Stimulated activated naive CD4-positive, alpha-beta T cell (primary cell): ENCODE measurements at regions not wholly inside any gene's neighbourhood (a gene's known extent, or its start where the extent isn't known, plus 50 kb on each side); places are given as distances from the start of the nearest gene placed in this dataset.

Experiments
- DNase-seq, 6 experiments: peaks; one replicate each; lab custom pipeline; 2025; lab: John Stamatoyannopoulos, UW

DNA sequence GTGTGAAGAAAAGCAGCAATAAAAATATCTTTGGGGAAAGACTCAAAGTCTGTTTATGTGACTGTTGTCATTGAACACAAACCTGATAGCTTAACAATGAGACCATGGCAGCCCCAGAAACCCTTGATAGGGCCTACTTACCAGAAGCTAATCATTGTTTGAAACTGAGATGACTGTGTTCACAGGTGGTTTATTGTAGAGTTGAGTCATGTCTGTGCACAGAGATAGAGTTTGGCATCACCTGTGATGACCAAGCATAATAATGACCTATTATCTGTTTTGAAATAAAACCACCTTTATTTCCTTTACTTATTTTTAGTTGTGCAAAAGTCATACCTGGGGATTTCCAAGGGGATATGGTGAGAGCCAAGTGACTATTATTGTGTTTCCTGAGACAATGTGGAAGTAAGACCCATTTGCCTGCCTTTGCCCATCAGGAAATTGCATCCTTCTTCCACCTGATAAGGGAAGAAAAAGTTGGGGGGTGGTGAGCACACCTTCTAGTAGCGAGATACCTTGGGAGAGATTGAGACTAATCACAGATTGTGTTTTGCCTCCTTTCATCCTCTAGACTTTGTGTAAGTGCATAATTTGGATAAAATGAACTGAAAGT, 456.9 kb upstream of the JAG1 start:
- no peak for DNase-seq

DNA sequence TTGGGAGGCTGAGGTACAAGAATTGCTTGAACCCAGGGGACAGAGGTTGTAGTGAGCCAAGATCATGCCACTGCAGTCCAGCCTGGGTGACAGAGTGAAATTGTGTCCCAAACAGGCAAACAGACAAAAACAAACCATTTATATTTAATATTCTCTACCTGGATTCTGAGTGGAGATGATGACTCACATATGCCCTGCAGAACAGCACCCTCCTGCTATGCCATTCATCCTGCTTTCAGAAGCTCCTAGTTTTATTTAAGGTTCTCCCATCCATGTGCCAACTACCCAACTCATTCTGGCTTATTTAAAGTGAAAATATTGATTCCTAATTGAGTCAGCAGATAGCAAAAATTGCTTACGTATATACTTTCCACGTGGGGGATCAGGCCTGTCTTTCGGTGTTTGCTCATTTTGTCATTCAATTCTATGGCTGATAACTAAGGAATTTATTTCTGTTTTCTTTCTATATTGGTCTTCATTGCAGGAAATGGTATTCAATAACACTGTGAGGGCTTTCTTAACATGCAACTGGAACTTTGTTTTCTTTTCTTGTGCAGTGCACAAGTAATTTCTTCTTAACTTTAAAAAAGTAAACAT, 459.1 kb upstream of the JAG1 start:
- no peak for DNase-seq

DNA sequence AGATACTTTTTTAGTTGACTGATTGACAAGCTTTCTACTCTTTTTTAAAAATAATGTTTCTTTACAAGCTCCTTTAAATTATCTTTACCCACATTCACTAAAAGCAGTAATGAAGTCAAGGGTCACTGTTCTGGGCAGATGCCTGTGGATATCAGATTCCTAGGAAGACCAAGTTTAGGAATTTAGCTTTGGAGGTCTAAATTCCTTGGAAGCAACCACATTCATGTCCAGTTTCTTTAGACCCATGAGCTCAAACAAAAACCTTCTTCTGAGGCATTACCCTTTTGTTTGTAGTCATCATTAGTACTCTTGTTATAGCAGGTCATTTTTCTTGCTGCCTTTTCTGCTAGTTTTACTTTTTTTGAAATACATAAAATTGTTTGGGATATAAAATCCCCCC, 462.9 kb upstream of the JAG1 start:
- DNase-seq, result no peak

DNA sequence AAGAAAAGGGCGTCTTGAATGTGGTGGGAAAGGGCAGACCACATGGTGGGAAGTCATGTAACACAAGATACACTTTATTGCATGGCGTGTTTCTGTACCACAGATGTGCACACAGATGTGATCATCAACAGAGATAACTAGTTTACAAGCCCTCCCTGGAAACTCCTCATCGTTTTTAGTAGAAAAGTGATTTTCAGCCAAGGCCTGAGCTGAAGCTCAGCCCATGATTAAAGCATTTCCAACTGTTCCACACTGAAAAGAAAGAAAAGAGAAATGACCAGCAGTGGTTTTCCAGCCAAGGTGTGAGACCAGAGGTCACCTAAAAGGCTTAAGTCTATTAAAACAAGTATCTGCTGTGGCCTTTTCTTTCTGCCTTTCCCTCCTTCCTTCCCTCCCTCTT, 463.9 kb upstream of the JAG1 start:
- DNase-seq, result no peak

DNA sequence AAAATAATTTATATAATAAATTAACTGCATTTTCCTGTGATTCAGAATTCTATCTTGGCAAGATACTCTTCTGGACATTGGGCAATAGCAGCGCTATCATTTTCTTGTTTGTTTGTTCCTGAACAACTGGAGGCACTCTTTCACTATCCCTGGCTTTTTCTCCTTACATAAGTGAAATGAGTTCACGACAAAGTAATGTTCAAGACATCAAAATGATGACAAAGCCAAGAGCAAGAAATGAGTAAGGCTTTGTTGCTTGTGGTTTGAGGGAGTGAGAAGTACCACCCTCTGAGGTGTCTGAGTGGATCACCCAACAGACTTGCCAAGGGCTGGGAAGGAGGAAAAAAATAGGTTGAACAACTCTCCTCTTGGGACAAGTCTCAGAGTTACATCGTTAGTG, 466.6 kb upstream of the JAG1 start:
- DNase-seq, result no peak

DNA sequence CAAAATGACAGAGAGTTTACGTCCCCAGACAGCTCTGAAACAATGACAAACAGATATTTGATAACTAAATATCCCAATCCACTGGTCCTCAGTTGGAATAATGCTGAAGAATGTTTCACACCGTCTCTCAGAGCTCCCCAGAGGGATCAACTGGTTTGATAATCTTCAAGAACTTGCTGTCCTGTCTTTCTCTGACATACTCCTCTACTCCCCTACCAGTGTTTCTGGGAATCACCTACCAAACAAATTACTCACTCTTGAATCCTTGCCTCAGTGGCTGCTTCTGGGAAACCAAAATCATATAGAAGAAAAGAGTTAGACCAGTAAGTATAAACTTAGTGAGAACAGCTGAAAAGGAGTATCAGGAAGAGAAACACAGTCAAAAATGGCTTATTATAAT, 469.7 kb upstream of the JAG1 start:
- no peak for DNase-seq

DNA sequence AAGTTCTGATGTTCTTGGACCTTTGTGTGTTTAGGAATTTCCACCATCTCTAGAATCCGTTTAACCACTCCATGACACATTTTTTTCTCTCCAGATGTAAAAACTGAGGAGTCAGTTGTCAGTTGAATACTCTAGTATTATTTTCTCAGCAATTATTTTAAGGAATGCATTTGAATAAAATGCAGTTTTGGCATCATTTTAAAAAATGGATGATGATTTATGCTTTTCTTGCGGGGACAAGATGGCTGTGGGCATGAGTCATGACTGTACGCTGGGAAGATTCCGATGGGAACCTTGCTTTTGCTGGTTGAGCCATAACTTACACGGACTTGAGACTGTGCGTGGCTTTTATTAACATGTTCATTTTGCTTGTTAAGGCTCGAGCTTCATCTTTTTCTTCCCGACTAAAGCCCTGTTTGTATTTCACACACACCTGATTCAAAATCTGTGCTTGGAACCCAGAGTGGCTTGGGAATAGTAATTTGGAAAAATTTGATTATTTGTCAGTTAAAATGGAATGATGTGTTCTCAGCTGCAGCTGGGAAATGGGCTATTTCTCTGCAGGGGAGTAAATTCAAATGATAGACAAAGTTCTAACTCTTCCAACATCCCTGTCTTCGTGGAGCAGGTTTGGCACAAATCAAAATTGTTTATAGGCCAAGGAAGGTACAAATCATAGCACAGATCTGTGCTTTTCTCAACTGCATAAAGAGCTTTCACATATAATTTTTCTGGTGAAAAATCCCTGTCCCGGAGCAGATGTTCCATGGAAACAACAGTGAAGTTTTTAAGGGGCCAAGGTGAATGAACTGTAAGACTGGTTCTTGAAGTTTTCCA, 470.5 kb upstream of the JAG1 start:
- no peak for DNase-seq

DNA sequence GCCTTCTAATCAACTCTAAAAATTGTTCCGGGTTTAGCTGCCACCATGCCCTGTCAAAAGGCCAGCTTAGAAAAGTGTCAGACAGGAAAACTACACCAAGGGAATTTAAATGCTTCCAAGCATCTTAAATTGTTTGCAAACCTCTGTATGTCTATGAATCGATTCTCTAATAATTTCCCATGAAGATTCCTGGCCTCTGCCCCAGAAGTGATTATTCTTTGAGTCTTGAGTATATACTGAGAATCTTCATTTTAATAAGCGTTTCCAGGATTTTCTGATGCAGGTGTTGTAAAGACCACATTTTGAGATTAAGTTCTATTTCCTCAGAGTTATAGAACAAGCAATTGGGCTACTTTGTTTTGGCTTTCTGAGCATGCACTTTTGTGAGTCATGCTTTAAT, 471.8 kb upstream of the JAG1 start:
- DNase-seq, result no peak

DNA sequence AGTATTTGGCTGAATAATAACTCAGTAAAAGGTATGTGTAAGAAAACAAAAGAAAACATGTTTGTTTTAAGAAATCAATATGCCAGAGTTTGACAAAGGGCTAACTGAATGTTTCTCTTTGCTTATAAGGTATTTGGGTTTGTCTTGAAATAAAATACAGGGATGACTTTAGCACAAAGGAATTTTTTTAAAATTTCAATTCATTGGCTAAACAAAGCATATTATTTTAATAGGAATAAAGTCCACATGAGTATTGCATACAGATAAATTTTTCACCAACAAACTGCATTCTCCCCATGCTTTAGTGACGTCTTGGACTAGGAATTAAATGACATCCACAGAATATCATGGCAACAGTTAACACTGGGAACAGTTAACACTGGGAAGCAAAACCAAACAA, 480.0 kb upstream of the JAG1 start:
- no peak for DNase-seq

DNA sequence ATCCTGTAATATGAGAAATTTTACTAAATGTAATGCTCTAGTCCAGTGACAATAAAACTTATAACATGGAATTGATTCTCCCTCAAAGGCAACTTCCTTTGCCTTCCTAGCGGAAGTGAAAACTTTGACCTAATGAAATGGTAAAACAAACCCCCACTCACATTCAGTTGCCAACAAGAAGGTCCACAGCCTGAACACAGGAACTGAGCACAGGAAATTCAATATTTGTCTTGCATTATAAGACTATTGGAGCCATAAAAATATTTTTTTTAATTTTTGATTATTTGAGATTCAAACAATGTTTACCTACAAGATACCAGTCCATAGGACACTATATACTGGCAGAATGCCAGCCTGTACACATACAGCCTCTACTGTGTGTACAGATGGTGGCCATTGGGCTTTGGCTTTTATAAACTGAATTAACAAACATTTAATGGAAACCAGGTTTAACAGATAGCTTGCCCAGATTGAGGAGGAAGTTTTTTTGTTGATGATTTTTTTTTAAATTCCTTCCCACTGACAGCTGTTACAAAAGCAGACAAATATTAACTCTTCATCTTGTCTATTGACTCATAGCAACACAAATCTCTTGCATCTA, 481.5 kb upstream of the JAG1 start:
- no peak for DNase-seq

DNA sequence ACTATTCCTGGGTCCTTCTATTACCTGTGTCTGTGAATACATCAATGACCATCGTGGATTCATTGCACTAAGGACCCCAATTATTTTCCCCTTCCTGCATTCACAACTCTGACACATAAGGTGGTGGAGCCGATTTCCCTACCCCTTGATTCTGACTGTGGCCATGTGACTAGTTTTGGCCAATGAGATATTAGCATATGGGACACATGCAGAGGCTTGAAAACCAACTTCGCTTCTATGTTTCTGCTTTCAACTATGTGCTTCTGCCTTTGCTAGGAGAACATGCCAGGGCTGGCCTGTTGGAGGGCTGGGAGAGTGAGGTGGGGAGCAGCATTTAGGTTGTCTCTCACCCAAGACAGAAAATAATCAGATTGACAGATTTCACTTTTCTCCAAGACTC, 483.1 kb upstream of the JAG1 start:
- DNase-seq, result no peak

DNA sequence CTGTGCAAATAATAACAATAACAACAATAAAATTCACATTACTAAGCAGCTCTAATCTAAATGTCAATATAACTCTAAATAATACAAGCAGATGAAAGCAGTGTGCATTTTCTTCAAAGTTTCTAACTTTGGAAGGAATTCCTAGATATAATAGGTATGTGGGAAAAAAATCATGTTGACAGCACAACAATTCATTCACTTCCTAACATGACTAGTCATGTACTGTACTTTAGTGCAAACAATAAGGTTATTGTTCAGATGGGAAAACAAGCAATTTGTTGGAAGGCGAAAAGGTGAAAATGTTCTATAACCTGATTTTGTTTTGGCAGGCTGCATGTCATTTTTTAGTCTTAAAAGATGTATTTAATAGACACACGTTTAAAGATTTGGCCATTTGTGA, 484.3 kb upstream of the JAG1 start:
- DNase-seq, result no peak

DNA sequence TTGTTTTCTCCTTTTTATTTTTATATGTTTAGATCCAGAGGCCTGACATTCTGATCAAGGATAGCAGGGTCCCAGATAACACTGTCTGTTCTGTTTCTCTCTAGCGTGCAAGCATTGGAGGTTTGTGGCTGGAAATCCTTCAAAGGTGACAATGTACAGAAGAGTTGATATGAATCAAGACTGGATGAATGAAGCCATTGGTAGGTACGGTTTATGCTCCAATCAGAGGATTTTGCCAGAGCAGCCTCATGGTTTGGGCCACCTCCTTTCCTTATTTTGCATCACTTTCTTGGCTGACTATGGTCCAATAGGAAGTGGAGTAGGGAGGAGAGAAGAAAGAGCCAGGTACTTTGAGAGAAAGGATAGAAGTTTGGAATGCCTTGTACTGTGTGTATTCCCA, 484.8 kb upstream of the JAG1 start:
- no peak for DNase-seq

DNA sequence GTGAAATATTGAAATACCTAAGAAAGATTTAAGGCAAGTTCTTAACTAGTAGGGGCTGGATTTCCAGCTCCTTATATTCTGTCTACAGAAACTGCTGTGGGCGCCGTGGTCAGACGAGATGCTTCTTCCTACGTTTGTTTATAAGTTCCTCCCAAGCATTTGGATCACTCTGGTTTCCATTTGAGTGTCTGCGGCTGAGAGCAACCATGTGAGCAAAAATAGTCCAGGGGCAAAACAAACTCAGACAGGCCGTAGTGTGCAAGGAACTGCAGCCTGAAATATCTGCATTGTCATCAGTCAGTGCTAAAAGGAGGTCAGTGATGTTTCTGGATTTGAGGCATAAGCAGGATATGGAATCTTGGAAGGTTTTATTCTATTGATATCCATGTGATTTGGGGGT, 485.9 kb upstream of the JAG1 start:
- no peak for DNase-seq

DNA sequence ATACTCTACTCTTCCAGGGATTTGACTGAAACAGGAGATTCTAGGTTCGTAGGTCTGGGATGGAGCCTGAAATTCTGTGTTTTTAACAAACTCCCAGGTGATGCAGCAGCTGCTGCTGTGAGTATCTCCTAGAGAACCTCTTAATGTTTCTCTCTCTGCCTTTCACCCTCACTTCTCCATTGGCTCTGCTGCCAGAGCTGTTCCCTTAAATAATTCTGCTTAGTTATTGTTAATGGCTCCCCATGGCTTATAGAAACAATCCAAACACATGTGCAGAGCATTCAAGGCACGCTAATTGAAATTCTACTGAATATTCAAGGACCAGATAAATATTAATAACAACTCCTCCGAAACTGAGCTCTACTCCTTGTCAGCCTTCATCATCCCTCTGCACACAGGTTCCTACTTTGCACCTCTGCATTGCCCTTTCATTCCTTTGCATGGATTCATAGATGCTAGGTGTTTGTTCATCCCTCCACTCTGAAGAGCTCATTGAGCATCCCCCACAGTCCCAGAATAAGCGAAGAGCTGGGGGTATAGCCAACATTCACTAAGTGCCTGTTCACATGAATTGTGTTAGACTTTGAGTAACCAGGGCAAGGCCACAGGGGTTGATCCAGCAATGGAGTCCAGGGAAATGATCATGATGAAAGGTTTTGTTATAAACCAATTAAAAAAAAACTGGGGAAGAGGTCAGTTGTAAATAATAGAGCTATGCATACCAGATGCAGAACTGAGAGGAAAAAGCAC, 488.4 kb upstream of the JAG1 start:
- no peak for DNase-seq

DNA sequence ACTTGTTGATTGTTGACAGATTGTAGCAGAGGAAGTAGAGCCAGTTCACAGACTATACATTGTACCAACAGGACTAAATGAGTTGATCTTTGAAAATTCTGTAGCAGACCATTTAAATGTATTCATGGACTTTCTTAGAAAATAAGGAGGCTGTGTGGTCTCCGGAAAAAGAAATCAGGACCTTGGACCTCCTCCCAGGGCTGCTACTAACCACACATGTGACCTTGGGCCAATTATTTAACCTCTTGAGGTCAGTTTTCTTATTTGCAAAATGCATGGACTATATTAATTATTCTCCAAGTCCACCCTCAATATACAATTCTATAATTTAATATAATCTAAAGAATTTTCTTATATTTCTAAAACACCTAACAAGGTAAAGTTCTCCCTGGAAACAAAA, 492.0 kb upstream of the JAG1 start:
- DNase-seq, result no peak

DNA sequence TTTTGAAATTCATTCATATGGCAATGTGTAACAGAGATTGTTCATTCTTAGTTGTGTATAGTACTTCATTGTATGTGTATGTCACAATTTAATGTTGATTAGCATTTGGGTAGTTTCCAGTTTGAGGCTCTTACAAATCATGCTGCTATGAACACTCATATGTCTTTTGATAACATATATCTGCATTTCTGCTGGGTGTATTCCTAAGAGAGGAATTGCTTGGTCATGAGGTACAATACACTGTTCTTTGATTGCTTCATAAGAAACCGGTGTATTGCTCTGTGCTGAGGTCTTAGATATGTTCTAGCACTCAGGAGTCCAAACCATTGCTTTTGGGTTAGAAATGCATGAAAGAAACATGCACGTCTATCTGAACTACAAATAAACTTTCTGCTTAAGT, 492.9 kb upstream of the JAG1 start:
- no peak for DNase-seq

DNA sequence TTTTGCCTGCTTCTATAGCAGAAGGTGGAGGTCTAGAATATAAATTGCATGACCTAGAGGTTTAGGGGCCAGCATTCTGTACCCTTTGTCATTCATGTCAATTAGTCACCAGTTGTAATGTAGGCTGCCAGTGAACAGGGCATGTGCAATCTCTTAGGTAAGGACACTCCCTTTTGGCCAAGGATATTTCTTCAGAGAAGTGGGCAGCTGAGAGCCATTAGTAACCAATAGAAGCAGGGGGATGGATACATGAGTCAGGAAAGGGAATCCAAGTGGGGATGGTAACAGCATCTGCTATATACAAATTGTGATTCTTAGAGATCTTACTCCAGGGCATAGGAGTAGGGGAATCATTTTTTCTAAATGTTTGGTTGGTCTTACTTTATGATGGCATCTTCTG, 494.2 kb upstream of the JAG1 start:
- DNase-seq, result no peak

DNA sequence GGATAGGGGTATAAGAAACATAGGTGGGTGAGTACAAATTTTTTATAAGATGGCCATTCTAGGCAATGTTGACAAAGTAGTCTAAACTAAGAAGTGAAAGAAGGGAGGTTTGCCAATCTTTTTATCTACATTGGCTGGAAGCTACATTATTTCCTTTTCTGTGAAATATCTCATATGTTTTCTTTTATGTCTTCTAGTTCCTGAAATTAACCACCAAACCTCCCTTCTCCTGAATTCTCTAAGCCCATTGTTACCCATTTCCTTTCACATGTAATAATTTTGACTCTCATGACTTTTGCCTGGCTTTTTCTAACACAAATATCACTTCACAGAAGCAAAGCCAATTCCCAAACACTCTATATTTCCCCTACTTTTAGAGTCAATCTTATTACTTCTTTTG, 496.2 kb upstream of the JAG1 start:
- DNase-seq, result no peak

DNA sequence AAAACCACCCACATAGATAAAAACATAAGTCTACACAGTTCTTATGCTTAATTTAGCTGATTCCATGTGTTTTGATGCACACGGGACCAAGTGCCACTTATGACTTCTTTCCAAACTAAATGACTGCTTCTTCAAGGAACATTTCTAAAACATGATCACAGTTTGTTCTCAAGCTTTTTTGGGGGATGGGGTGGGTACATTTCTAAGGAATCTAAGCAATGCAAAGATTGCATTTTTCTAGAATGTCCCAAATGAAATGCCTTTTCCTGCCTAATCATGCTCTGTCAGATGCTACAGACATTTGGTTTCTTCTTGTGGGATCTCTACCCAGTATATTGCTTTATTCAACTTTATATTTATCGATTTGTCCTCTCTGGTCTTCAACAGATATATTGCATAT, 496.8 kb upstream of the JAG1 start:
- DNase-seq, result no peak

DNA sequence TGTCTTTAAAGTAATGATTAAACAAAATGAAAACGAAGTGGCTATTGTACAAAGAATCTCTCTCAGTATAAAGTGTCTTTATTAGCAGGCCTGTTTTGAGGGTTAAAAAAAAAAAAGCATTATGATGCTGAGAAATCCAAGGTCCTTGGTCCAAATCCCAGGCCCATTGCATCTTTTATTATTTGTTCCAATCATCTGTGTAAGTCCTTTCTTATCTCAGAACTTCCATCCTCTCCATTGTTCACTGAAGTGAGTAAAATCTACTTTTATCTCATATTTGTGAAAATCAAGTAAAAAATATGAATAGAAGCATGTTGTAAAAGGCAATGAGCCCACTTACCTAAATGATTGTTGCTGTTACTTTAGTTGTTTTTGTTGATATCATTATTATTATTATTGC, 499.1 kb upstream of the JAG1 start:
- no peak for DNase-seq

DNA sequence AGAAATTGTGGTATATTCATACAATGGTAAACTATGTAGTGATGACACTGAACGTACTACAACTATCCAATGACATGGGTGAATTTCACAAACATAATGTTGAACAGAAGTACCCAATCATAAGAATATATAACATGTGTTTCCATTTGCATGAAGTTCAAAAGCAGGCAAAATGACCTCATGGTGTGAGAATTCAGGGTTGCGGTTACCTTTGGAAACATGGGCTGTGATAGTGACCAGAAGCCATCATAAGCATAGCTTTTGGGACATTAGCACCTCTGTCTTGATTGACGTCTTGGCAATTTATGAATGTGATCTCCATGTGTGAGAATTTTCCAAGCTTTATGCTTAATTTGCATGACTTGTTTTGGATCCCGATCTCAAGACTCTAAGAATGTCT, 500.1 kb upstream of the JAG1 start:
- no peak for DNase-seq

DNA sequence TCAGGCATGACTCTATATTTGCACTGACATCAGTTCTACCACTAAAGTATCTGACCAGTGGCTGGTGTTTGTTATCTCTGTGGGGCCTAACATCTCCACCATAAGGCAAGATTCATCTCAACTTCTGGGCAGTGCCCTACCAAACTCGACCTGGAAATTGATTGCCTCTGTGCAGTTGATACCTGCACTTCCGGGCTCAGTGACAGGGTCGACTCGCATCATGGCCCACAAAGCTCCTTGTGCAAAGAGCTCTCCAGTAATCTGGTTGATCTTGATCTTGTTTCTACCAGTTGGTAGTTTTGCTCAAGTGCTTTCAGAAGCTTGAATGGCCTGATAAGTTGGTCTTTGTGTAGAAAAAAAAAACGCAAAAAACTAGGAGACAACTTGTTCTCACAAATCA, 501.1 kb upstream of the JAG1 start:
- DNase-seq, result no peak
